HG02763 (cell line): ENCODE measurements at regions not wholly inside any gene's neighbourhood (a gene's known extent, or its start where the extent isn't known, plus 50 kb on each side); places are given as distances from the start of the nearest gene placed in this dataset.

Experiments used
- ATAC-seq: cut with Tn5 transposase; IDR thresholded peaks from one replicate; pipeline ENCODE4 v1.9.1; 2021; ENCODE audit warnings: mild to moderate bottlenecking, moderate library complexity; ENCODE audit not compliant: unreplicated experiment

DNA sequence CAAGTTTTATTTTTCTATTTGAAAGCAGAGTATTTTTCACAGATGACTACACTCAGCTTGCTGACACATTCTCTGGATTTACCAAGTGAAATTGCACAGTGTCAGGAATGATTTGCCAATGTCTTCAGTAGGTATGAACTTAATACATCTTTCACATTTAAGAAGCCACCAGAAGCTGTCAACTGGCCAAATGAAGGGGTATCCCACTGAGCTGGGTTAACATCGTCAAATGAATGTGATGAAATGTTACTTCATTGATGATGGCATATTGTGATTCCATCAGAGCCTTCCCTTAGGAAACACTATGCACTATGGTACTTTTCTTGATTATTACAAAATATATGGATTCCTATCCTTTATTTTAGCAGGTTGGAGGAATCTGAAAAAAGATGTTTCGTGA lies 592.3 kb downstream of the FGF9 start:
- ATAC-seq: no peak

DNA sequence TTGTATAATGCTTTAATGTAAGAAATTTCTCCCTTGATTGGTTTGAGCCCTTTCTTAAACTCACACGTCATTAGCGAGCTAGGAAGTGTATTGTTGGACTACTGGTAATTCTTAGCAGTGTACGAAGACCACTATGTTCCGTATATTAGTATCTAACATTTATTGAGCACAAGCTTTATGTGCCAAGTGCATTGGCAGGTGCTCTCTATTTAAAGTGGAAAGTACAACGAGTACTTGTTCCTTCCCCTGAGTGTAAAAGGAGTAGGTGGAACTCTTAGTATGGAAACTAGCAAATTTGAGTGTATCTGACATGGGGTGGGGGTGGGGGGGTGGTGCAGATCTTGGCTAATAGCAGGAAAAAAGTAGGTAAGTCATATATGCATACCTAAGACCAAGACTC lies 594.7 kb downstream of the FGF9 start:
- ATAC-seq: no peak

DNA sequence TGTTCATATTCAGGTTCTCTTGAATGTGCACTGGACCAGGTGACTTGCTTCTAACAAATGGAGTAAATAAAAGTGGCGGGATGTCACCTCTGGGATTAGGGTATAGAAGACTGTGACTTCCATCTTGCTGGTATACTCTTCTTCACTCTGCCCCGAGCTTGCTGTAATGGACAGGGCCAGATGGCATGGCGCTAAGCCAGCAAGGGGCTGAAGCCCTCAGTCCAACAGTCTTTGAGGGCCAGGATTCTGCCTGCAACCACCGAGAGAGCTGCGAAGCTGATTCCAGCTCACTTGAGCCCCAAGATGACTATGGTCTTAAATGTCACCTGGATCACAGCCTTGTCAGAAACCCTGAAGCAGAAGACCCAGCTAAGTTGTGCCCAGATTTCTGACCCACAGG lies 600.0 kb downstream of the FGF9 start:
- no peak for ATAC-seq

DNA sequence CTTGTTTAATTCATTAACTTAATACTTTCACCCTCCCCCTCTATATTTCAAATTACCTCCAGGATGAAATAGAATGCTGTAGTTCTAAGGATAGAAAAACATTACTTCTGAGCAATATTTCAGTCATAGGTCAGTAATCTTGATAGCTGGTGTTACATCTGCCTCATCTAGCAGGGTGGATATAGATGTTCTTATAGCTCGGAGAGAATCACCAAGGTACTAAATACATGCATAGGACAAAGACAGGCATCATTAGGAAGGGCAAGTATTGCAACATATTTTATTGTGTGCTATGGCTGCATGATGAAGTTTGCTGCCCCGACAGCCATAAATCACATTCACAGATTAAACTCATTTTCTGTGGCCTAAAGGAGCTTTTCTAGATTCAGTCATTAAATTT lies 601.0 kb downstream of the FGF9 start:
- no peak for ATAC-seq

DNA sequence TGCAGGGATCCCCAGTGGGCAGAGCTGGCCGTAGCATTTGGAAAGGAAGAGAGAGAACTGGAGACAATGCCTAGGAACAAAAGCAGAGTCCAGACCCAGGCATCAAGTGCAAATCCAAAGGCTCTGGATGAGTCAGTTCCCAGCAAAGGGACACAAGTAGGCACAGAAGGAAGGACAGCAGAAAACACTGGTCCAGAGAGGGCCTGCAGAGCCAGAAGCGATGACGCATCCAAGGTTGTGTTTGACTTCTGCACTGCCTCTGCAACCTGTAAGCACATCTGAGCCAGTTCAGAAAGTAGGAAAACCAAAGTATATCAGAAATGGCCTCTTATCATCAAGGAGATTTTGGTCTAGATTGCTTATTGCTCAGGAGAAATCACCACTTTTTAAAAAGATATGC lies 604.5 kb downstream of the FGF9 start:
- ATAC-seq: no peak

DNA sequence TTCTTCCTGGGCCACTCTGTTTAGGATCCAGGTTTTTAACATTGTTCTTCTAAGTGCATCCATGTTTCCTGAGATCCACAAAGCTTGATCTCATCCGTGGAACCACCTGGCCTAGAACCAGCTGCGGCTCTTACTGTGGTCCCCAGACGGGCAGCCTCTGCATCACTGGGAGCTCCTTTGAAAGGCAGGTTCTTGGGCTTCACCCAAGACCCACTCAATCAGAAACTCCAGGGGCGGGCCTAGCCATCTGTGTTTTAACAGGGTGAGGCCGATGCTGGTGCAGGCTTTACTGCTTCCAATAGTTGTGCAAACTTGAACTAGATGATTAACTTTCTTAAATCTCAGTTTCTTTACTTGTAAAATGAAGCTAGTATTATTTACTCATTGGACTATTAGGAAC lies 605.7 kb downstream of the FGF9 start:
- ATAC-seq: no peak

GRCh38 chr13:22278336-22278929 lies 607.6 kb downstream of the FGF9 start:
- peak; percentile 71 for ATAC-seq

DNA sequence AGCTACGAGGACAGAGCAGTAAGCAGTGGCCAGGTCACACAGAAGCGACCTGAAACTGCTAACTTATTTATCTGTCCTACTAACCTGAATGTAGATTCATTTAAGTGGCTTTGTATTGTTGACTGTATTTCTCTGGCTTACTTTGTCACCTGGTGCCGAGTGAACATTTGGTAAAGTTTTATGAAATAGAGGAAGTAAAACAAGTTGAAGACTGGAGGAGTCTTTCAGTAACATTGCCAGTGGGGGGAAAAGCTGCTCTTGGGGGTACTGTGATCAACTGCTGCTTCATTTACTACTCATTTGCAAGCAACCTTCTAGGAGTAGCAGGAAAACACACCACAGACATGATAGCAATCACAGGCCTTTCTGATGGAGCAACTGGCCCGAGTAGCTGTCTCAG lies 615.0 kb downstream of the FGF9 start:
- peak; percentile 54 for ATAC-seq

DNA sequence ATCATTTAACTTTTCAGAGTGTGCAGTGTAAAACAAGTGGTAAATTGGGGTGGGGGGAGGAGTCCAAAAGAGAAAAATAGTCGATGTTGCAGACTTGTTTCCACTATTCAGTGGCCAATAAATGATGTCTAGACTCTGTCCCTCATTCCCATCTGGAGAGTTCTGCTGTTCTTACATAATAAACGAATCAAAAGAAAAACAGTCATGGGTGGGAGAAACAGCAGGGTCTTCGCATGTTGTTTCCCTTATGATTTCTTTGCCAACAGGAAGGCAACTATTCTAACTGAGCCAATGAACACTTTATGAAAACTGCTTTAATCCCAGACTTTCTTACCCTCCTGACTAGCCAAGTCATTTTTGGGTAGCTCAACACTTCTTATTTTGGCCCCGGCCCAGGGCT lies 615.5 kb downstream of the FGF9 start:
- no peak for ATAC-seq

DNA sequence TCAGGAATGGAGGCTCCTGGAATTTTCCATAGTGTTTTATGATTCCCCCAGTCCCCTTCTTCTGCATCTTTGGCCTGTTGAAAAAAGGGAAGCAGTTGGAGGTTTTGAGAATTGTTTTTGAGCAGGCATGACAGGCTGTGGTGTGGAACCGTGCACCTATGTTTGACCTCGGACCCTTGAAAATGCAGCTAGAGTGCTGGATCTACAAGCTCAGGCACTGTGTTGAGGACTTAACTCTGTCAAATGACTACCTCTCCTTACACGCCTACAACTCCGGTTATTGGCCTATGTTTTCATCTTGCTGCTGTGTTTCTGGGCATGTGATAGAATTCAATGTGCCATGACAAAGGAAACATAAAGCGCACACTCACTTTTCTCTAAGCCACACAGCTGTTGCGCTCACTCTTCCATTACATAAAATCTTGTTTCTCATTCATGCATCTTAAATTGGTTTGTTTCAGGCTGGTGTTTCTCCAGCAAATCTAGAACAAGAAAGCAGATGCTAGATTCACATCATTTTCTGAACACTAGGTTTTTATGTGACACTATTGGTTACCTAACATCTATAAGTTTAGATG lies 616.6 kb downstream of the FGF9 start:
- ATAC-seq: no peak

DNA sequence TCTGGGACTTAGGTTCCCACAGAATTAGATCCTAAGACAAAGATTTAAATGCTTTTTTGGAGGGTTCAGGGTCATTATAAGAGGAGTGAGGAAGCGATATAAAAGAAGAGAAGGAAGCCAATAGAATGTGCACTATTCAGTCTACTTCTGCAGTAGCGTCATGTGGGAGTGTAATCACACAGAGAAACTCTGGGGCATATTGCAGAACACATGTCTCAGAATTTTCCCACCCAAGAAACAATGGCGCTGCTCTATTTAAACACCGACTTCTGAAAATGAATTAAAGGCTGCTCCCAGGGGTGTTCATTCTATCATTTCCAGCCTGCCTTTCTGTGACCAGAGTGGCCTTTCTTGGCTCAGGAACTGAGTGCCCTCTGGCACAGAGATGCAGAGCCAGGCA lies 617.6 kb downstream of the FGF9 start:
- no peak for ATAC-seq

DNA sequence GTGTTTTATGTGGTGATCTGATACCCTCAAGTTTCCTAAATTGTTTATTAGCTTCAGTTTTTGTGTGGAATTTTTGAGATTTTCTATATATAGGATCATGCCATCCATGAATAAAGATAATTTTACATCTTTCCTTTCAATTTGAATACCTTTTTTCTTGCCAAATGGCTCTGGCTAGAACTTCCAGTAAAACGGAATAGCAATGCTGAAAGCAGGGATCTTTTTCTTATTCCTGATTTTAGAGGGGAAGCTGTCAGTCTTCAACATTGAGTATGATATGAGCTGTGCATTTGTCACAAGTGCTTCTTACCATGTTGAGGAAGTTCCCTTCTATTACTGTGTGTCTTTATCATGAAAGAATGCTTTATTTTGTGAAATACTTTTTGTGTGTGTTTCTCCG lies 618.8 kb downstream of the FGF9 start:
- no peak for ATAC-seq

DNA sequence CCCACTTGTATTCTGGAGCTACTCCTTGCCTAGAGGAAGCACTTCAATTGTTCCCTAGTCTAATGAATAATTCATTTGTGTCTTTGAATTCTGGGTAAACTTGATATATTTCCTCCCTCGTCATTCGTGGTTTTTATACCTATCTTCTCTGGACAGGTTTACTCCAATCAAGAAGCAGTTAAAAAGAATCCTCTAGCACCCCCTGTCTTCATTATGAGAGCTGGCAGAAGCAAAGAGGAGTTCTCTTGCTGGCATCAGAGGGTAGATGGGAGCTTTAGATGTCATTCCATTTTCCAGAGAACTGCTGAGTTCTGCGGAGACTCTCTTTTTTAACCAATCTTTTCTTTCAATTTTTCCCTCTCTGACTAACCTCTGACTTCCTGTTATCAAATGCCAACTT lies 627.7 kb downstream of the FGF9 start:
- ATAC-seq: no peak

DNA sequence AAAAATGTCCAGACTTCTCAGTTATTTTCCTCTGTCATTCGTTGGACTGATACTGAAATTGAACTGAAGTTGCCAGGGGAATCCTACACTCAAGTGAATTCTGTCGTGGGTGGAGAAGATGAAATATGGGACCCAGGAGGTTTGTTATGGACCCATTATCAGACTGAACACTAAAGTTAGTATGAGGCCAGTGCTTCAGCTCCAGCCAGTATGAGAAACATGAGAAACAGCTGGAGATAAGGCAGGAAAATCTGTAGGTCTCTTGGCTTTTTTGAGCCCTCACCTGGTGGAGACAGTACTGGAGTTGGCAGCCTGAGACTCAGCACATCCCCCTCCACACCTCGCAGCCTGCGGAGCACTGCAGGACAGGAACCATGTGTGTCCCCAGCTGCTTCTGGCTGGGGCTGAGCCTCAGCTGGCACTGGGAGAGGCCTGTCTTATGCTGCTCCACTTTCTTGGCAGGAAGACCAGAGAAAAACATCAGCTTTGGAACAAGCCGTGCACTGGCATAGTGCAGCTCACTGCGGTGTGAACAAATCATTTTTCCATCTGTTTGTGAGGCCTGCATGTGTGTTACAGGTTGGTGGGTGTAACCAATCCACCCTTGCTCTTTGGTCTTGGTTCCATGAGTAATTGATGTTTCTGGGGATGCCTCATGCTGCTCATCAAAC lies 641.0 kb downstream of the FGF9 start:
- no peak for ATAC-seq

GRCh38 chr13:22312405-22312803 lies 641.5 kb downstream of the FGF9 start:
- no peak for ATAC-seq

GRCh38 chr13:22316494-22317025 lies 645.7 kb downstream of the FGF9 start:
- ATAC-seq: no peak

DNA sequence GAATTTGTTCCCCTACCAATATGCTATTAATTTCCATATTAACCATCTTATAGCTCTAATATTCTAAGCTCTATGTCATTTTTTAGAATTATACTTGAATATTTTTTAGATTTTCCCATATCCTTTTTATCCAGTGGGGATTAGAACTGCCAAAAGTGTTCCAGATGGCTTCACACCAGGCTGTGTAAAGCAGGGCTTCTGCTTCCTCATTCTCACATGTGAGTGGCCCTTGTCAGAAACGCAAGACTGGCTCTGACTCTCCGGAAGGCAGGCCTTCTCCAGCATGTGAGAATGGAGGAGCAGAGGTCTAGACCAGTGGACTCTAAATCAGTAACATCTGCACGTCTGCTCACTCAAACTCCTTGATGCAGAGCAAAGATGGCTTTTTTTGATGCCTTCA lies 650.1 kb downstream of the FGF9 start:
- no peak for ATAC-seq

GRCh38 chr13:22325761-22326160 lies 654.9 kb downstream of the FGF9 start:
- ATAC-seq: no peak

DNA sequence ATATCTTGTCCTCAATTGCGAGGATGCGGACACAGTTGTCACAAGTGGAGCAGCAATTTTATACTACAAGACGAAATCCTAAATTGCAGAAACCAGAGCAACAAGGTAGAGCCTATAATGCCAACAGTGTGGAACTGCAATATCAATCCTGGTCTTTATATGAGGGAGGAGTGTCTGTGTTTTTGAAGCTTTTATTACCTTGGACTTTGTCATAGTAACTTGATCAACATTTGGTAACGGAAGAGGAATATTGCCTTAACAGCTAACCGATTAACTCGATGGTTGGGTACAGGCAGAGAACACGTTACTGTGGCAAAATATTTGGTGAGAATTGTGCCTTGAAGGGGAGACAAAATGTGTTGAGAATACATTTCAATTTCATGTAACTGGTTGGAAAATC lies 661.5 kb downstream of the FGF9 start:
- ATAC-seq: no peak

- peak; percentile 53 for ATAC-seq
These were observed 665.6 kb downstream of the FGF9 start for GRCh38 chr13:22336460-22336859.

DNA sequence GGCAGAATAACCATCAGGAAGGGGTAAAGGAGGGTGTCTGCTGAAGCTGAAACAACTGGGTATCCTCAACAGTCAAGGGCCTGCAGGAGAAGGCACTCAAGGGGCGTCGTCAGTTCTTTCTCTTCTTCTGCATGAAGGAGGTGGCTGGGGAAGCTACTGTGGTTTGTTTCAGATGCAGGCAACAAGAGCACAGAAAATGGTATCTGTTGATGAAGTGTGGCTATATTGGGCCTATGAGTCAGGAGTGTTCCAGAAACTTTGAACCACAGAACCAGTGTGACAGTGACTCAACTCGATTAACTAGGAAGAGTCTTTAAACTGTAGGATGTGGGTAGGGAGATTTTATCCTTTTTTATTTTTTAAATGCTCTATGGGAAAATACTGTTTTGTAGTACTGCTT lies 686.3 kb downstream of the FGF9 start:
- ATAC-seq: no peak

DNA sequence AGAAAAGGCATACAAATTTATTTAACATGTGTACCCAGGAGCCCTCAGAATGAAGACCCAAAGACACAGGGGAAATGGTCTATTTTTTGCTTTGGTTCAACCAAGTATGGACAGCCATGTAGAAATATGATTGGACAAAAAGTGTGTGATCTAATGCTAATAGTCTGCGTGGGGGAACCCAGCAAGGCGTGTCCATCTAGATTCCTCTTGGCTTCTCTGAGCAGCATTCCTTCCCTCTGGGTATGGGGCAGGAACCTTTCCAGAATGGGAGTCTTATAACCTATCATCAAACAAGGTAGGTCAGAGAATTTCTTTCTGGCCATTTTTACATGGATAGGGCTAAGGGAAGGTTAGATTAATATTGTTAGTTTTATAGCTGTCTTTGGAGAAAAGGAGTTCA lies 698.2 kb downstream of the FGF9 start:
- ATAC-seq: no peak

DNA sequence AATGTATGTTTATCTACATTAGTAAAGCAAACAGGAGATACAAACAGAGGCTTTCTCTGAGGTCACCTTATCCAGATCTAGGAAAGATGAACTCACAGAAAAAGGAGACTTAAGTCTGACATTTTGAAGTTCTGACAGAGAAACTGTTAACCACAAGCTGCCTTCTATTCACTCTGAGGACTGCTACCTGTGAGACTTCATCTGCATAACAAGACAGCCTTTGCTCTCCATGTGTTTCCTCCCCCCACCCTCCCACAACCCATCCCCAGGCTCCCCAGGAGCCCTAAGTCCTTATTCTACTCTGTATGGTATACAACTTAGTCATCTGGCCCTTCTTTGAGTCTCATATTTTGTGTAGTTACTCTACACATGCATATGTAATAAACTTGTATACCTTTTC lies 699.0 kb downstream of the FGF9 start:
- ATAC-seq: no peak
